Nephron progenitor cell (in vitro differentiated cells): ENCODE measurements at regions not wholly inside any gene's neighbourhood (a gene's known extent, or its start where the extent isn't known, plus 50 kb on each side); places are given as distances from the start of the nearest gene placed in this dataset.

Experiments used
- DNase-seq: peaks from one replicate; pipeline ENCODE4 v3.0.0; 2021
- H3K27ac Mint-ChIP-seq: 2 replicates; pipeline ENCODE4 v1.8.0; 2021; ENCODE audit warnings: mild to moderate bottlenecking, moderate library complexity, mixed read lengths
- H3K27me3 Mint-ChIP-seq: 2 replicates; pipeline ENCODE4 v1.8.0; 2021; ENCODE audit warnings: mild to moderate bottlenecking, low read depth, mixed read lengths; ENCODE audit not compliant: poor library complexity
- H3K36me3 Mint-ChIP-seq: 2 replicates; pipeline ENCODE4 v1.8.0; 2021; ENCODE audit warnings: low read depth, mixed read lengths
- H3K4me1 Mint-ChIP-seq: 2 replicates; pipeline ENCODE4 v1.8.0; 2021; ENCODE audit warnings: mixed read lengths
- H3K4me3 Mint-ChIP-seq: 2 replicates; pipeline ENCODE4 v1.8.0; 2021; ENCODE audit warnings: mild to moderate bottlenecking, moderate library complexity, mixed read lengths
- H3K9me3 Mint-ChIP-seq: 2 replicates; pipeline ENCODE4 v1.8.0; 2021; ENCODE audit warnings: mild to moderate bottlenecking, moderate library complexity, mixed read lengths
- TF ChIP-seq, protein P1 (sequence below): fragments of 200-600 bp; sonication (generic); IDR thresholded peaks from 2 replicates; pipeline ENCODE4 v1.5.0; 2021; ENCODE audit warnings: antibody characterized with exemption

DNA sequence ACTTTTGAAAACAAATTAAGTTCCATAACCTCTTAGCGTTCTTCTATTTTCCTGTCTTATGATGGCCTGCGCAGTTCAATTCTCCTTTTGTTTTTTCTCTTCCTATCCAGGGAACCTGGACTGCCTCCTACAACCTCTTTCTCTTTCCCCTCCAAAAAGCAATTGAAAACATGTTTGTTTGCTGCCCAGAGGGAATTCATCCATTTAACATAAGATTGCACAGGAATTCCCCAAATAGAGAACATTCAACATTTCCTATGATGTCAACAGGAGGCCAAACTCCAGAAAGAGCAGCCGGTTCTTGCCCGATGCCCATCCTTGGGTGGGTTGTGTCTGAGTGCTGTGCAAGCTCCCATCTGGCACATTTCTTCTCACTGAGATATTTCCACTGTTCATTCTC, 94.2 kb upstream of the NRP1 start:
- Mint-ChIP-seq H3K9me3 (no peaks in the 10 kb centered on the region), H3K36me3 (no peaks in the 10 kb centered on the region), H3K27ac (no peak overlapping the region), H3K27me3 (peaks cover 3% of the 10 kb centered on the region), H3K4me1 (peaks cover 8% of the 10 kb centered on the region), H3K4me3 (no peak overlapping the region)
- DNase-seq: no peak
- TF ChIP-seq, protein P1, sequence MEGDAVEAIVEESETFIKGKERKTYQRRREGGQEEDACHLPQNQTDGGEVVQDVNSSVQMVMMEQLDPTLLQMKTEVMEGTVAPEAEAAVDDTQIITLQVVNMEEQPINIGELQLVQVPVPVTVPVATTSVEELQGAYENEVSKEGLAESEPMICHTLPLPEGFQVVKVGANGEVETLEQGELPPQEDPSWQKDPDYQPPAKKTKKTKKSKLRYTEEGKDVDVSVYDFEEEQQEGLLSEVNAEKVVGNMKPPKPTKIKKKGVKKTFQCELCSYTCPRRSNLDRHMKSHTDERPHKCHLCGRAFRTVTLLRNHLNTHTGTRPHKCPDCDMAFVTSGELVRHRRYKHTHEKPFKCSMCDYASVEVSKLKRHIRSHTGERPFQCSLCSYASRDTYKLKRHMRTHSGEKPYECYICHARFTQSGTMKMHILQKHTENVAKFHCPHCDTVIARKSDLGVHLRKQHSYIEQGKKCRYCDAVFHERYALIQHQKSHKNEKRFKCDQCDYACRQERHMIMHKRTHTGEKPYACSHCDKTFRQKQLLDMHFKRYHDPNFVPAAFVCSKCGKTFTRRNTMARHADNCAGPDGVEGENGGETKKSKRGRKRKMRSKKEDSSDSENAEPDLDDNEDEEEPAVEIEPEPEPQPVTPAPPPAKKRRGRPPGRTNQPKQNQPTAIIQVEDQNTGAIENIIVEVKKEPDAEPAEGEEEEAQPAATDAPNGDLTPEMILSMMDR: no peak

DNA sequence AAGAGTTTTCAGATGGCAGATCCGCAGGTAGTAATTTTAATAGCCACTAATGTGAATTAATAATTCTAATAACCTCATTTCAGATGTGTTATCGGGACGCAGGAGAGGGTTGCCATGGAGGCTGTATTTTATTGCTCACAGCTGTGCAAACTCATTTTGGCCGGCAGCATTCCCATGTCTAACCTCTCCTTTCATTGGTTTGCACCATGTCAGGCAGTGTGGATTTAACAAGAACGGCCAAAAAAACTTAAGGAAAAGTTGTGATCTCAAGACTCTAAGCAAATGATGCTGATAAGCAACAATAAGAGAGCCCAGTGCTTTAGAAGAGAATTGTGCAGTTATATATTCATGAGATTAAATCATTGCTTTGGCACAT, 88.7 kb upstream of the NRP1 start:
- H3K4me3 Mint-ChIP-seq: no peak overlapping the region
- no peak for DNase-seq
- H3K9me3 Mint-ChIP-seq: no peaks in the 10 kb centered on the region
- TF ChIP-seq, protein P1: no peak
- peaks cover 42% of the 10 kb centered on the region for H3K4me1 Mint-ChIP-seq
- no peaks in the 10 kb centered on the region for H3K36me3 Mint-ChIP-seq
- H3K27ac Mint-ChIP-seq: peak overlapping the region; percentile 19
- H3K27me3 Mint-ChIP-seq: no peaks in the 10 kb centered on the region

DNA sequence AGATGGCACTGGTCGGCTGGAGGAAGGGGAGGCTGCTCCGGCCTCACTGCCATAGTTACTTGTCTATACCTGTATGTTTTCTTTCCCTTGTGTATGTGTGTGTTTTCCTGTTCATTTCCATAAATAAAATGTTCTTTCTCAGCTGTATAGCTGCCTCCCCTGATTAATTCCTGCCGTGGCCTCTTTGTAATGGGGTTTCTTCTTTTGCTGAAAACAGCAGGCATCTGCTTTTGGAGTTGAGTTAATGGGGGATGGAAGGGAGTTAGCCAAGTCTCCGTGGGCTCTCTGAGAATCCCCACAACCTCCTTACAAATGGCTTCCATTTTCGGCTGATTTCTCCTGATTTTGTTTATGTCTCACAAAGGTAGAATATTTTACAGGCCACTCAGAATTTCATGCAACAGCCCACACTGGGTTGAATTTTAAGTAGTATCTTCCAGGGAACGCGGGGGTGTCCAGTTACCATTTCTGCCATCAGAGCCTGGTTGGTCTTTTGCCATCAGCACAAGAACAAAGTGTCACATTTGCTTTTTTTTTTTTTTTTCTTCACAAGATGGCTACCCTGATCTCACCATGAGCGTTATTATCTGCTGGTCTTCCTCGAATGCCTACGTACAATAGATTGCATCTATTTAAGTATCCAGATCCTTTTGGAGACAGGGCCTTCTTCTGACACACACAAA, 88.1 kb upstream of the NRP1 start:
- peak overlapping the region; percentile 19 for H3K27ac Mint-ChIP-seq
- no peaks in the 10 kb centered on the region for H3K36me3 Mint-ChIP-seq
- peaks cover 42% of the 10 kb centered on the region for H3K4me1 Mint-ChIP-seq
- H3K27me3 Mint-ChIP-seq: no peaks in the 10 kb centered on the region
- TF ChIP-seq, protein P1: no peak
- DNase-seq: no peak
- no peak overlapping the region for H3K4me3 Mint-ChIP-seq
- H3K9me3 Mint-ChIP-seq: no peaks in the 10 kb centered on the region

DNA sequence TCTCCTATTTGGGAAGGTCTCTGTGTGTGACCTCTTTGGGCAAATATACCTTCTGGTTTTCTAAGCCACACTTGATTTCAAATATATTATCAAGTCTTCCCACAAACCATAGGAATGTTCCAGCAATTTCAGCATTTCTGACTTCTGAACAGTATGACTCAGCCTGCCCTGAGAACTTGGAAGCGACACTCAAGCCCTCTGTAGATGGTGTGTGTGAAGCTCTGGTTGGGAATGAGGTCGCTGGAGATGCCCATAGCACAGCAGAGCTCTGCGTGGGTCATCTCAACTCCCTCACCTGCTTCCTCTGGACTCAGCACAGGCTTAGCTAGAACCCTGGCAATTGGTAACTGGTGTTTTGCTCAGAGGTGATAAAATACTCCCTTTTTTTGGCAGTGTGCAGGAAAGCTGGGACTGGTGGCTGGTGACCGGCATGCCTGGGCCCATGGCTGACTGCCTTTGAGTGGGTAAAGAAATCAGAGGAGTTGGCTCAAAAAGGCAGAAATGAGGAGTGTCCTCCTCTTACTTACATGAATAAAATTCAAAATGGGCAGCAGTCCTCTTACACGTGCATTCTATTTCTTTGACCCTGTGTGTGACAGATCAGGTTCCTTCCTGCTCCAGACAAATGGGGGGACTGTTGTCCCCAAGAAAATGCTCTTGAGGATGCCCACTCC, 87.5 kb upstream of the NRP1 start:
- no peaks in the 10 kb centered on the region for H3K36me3 Mint-ChIP-seq
- H3K9me3 Mint-ChIP-seq: no peaks in the 10 kb centered on the region
- peak overlapping the region; percentile 58 for H3K27ac Mint-ChIP-seq
- no peak overlapping the region for H3K4me3 Mint-ChIP-seq
- H3K27me3 Mint-ChIP-seq: no peaks in the 10 kb centered on the region
- TF ChIP-seq, protein P1: no peak
- no peak for DNase-seq
- peaks cover 42% of the 10 kb centered on the region for H3K4me1 Mint-ChIP-seq

DNA sequence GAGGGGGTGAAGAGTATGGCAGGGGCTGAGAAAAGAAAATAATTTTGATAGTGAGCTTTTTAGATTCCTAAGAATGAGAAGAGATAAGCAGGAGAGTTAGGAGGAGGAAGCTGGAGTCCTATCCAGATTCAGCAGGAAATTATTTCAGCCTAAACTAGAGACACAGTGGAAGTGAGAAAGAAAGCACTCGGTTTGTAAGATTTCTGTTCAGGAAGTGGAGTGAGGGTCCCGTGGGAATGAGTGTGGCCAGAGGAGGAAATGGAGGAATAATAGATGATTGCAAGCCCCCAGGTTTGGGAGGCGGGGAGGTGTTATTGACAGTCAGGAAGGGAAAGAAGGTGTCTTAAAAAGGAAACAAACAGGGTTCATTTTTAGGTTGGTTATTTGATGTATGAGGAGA, 84.8 kb upstream of the NRP1 start:
- no peaks in the 10 kb centered on the region for H3K36me3 Mint-ChIP-seq

More for the DNA sequence above, 84.8 kb upstream of the NRP1 start:
- peak; percentile 15 for DNase-seq
- peak overlapping the region; percentile 17 for H3K4me3 Mint-ChIP-seq
- H3K27ac Mint-ChIP-seq: peak overlapping the region; percentile 35
- no peaks in the 10 kb centered on the region for H3K9me3 Mint-ChIP-seq
- H3K4me1 Mint-ChIP-seq: peaks cover 38% of the 10 kb centered on the region
- TF ChIP-seq, protein P1: no peak
- H3K27me3 Mint-ChIP-seq: no peaks in the 10 kb centered on the region
